HEK293 (cell line): ENCODE measurements at regions not wholly inside any gene's neighbourhood (a gene's known extent, or its start where the extent isn't known, plus 50 kb on each side); places are given as distances from the start of the nearest gene placed in this dataset.

Experiments used
- CTCF ChIA-PET: fragments of 350-600 bp; formaldehyde crosslinking; extraction: SDS; loops from one replicate; lab custom pipeline; 2021; ENCODE audit warnings: antibody characterized with exemption; lab: Yijun Ruan, JAX
- POLR2A ChIA-PET: fragments of 300-600 bp; formaldehyde crosslinking; extraction: SDS; loops from one replicate; lab custom pipeline; 2020; ENCODE audit warnings: antibody characterized with exemption, inconsistent platforms; lab: Yijun Ruan, JAX
- H3K27ac ChIP-seq: fragments of 200-500 bp; sonication (Bioruptor generic); 2 replicates; pipeline ENCODE4 v1.5.1; 2014; ENCODE audit warnings: low read depth, low read length, control low read depth, inconsistent platforms; ENCODE audit errors: extremely low read depth
- H3K36me3 ChIP-seq, 2 experiments: fragments of 200-500 bp in 1 of 2; sonication (Bioruptor generic) in 1 of 2; 1 replicate in 1 of 2; 2 replicates in 1 of 2; pipeline ENCODE4 v1.5.1; 2014 to 2017; ENCODE audit warnings: inconsistent platforms in 2 of 2, low read length in 2 of 2; ENCODE audit not compliant: control insufficient read depth in 2 of 2, insufficient read depth in 1 of 2
- H3K4me1 ChIP-seq: fragments of 200-500 bp; sonication (Bioruptor generic); 2 replicates; pipeline ENCODE4 v1.5.1; 2014; ENCODE audit warnings: mild to moderate bottlenecking, low read length, inconsistent platforms; ENCODE audit not compliant: control insufficient read depth, insufficient read depth
- H3K4me3 ChIP-seq: 2 replicates; pipeline ENCODE4 v1.5.1; 2011; ENCODE audit warnings: low read depth, mild to moderate bottlenecking, control low read depth, low read length, moderate library complexity
- H3K9me3 ChIP-seq: fragments of 200-500 bp; sonication (Bioruptor generic); 2 replicates; pipeline ENCODE4 v1.5.1; 2014; ENCODE audit warnings: low read depth, low read length, inconsistent platforms; ENCODE audit not compliant: control insufficient read depth, insufficient read depth
- EGR2 ChIP-seq: fragments of 450-650 bp; formaldehyde crosslinking; IDR thresholded peaks from 2 replicates; pipeline ENCODE4 v1.5.1; 2016; ENCODE audit warnings: low read depth, missing biosample characterization, missing genetic modification characterization
- HOXA7 ChIP-seq: sonication (generic); formaldehyde crosslinking; IDR thresholded peaks from 2 replicates; pipeline ENCODE4 v1.8.1; 2022; ENCODE audit warnings: missing genetic modification reagents, borderline replicate concordance
- YY2 ChIP-seq: fragments of 450-650 bp; formaldehyde crosslinking; IDR thresholded peaks from 2 replicates; pipeline ENCODE4 v1.5.1; 2016; ENCODE audit warnings: missing biosample characterization, missing genetic modification characterization
- ZBTB48 ChIP-seq: fragments of 450-650 bp; formaldehyde crosslinking; IDR thresholded peaks from 2 replicates; pipeline ENCODE4 v1.5.1; 2016; ENCODE audit warnings: missing biosample characterization, missing genetic modification characterization
- ZFHX2 ChIP-seq: fragments of 450-650 bp; formaldehyde crosslinking; conservative IDR thresholded peaks from 2 replicates; pipeline ENCODE4 v1.5.1; 2016; ENCODE audit warnings: missing biosample characterization, missing genetic modification characterization
- ZNF114 ChIP-seq: fragments of 450-650 bp; formaldehyde crosslinking; IDR thresholded peaks from 2 replicates; pipeline ENCODE4 v1.5.0; 2017; ENCODE audit warnings: missing biosample characterization, missing genetic modification characterization
- ZNF157 ChIP-seq: fragments of 450-650 bp; formaldehyde crosslinking; IDR thresholded peaks from 2 replicates; pipeline ENCODE4 v1.5.1; 2016; ENCODE audit warnings: missing biosample characterization, missing genetic modification characterization
- ZNF202 ChIP-seq: fragments of 450-650 bp; formaldehyde crosslinking; IDR thresholded peaks from 2 replicates; pipeline ENCODE4 v1.5.1; 2016; ENCODE audit warnings: missing biosample characterization, missing genetic modification characterization, borderline replicate concordance
- ZNF223 ChIP-seq: fragments of 450-650 bp; formaldehyde crosslinking; IDR thresholded peaks from 2 replicates; pipeline ENCODE4 v1.5.1; 2016; ENCODE audit warnings: missing biosample characterization, missing genetic modification characterization
- ZNF23 ChIP-seq: fragments of 450-650 bp; formaldehyde crosslinking; IDR thresholded peaks from 2 replicates; pipeline ENCODE4 v1.5.1; 2016; ENCODE audit warnings: missing biosample characterization, missing genetic modification characterization, borderline replicate concordance
- ZNF266 ChIP-seq: fragments of 450-650 bp; formaldehyde crosslinking; IDR thresholded peaks from 2 replicates; pipeline ENCODE4 v1.5.1; 2016; ENCODE audit warnings: missing biosample characterization, missing genetic modification characterization, low read depth
- ZNF335 ChIP-seq: fragments of 450-650 bp; formaldehyde crosslinking; conservative IDR thresholded peaks from 2 replicates; pipeline ENCODE4 v1.5.1; 2016; ENCODE audit warnings: missing biosample characterization, missing genetic modification characterization
- ZNF341 ChIP-seq: fragments of 450-650 bp; formaldehyde crosslinking; IDR thresholded peaks from 2 replicates; pipeline ENCODE4; 2016; ENCODE audit warnings: low read depth, missing biosample characterization, missing genetic modification characterization
- ZNF366 ChIP-seq: fragments of 450-650 bp; formaldehyde crosslinking; conservative IDR thresholded peaks from 2 replicates; pipeline ENCODE4 v1.5.1; 2016; ENCODE audit warnings: missing biosample characterization, missing genetic modification characterization
- ZNF391 ChIP-seq: fragments of 450-650 bp; formaldehyde crosslinking; IDR thresholded peaks from 2 replicates; pipeline ENCODE4 v1.5.1; 2016; ENCODE audit warnings: low read depth, missing biosample characterization, missing genetic modification characterization, borderline replicate concordance
- ZNF423 ChIP-seq: fragments of 450-650 bp; formaldehyde crosslinking; IDR thresholded peaks from 2 replicates; pipeline ENCODE4 v1.5.1; 2016; ENCODE audit warnings: missing biosample characterization, missing genetic modification characterization
- ZNF548 ChIP-seq: fragments of 450-650 bp; formaldehyde crosslinking; IDR thresholded peaks from 2 replicates; pipeline ENCODE4 v1.5.1; 2016; ENCODE audit warnings: missing biosample characterization, missing genetic modification characterization
- ZNF561 ChIP-seq: fragments of 450-650 bp; IDR thresholded peaks from 2 replicates; pipeline ENCODE4 v1.5.1; 2018; ENCODE audit warnings: missing biosample characterization, missing genetic modification characterization, borderline replicate concordance
- ZNF777 ChIP-seq: fragments of 450-650 bp; formaldehyde crosslinking; IDR thresholded peaks from 2 replicates; pipeline ENCODE4 v1.5.1; 2017; ENCODE audit warnings: missing biosample characterization, missing genetic modification characterization, borderline replicate concordance
- TF ChIP-seq, protein P1 (sequence below): fragments of 450-650 bp; formaldehyde crosslinking; IDR thresholded peaks from 2 replicates; pipeline ENCODE4 v1.5.1; 2017; ENCODE audit warnings: missing biosample characterization, missing genetic modification characterization
- TF ChIP-seq, protein P2 (sequence below): fragments of 450-650 bp; formaldehyde crosslinking; IDR thresholded peaks from 2 replicates; pipeline ENCODE4 v1.5.1; 2017; ENCODE audit warnings: missing biosample characterization, missing genetic modification characterization
- TF ChIP-seq, protein P3 (sequence below): fragments of 450-650 bp; formaldehyde crosslinking; IDR thresholded peaks from 2 replicates; pipeline ENCODE4 v1.5.1; 2016; ENCODE audit warnings: missing biosample characterization, missing genetic modification characterization
- TF ChIP-seq, protein P4 (sequence below): fragments of 450-650 bp; formaldehyde crosslinking; IDR thresholded peaks from 2 replicates; pipeline ENCODE4 v1.5.1; 2017; ENCODE audit warnings: missing biosample characterization, missing genetic modification characterization
- TF ChIP-seq, protein P5 (sequence below): sonication (generic); formaldehyde crosslinking; IDR thresholded peaks from 2 replicates; pipeline ENCODE4 v1.8.1; 2022; ENCODE audit warnings: mild to moderate bottlenecking, moderate library complexity, missing genetic modification reagents

DNA sequence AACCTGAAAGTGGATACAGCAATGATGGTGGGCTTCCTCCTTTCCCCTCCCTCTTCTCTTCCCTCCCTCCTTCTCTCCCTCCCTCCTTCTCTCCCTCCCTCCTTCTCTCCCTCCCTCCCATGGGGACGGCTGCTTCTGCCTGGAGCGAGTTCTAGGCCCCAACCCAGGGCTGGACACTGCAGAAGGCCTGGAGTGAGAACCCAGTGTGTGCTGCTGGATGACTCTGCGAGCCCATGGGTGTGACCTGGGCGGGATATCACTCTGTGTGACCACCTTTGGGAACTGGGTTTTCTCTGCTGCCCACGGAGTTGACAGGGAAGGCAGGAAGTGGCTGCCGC lies 242.6 kb upstream of the GSE1 start:
- TF ChIP-seq ZNF366 (tag by site-specific recombination) (0 out of 2 replicates have a peak, but pooled peaks have one; percentile 14), ZNF223 (tag by site-specific recombination) (no peak)
- Histone ChIP-seq H3K4me3 (no peak overlapping the region), H3K27ac (no peak overlapping the region), H3K4me1 (no peaks in the 10 kb centered on the region), H3K36me3 (no peaks in the 10 kb centered on the region), H3K9me3 (no peaks in the 10 kb centered on the region)
- ChIA-PET POLR2A (no interaction called here), CTCF (interaction anchor here (0.6 to 3.1 kb wide), 4 partner anchors 9 to 343 kb away, joined by 3 to 17 read pairs (median 4); partner anchors contain the start of gene KIAA0513)

DNA sequence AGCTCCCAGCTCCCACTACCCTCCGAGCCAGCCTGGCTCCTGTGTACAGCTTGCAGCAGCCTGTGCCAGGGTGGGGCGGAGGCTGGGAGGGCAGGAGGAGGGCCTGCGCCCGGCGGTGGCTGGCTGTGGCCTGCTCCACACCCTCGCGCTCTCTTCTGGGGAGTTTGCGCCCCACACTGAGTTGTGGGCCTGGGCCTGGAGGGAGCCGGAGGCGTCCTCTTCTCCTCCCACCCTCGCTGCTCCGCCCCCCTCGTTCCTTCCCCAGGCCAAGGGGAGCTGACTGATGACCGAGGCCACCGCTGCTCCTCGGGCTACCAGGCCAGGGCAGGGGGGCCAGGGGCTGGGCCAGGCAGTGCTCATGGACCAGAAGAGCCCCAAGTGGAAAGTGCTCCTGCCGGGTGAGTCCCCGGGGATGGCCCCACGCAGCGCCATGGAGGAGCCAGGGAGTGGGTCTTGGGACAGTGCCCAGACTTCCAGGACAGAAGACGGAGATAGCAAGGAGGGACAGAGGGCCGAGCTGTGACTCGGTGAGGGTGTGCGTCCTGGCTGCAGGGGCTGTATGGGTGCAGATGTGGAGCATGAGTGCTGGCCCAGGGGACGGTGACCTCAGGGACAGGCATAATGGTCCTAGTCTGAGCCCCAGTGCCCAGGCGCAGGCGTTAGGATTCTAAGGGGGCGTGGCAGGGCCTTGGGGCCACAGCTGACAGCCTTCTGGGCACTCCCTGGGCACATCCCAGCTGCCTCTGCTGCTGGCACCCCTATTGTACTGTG lies 242.1 kb upstream of the GSE1 start:
- no peaks in the 10 kb centered on the region for H3K9me3 ChIP-seq
- CTCF ChIA-PET: interaction anchor here (0.6 to 1.5 kb wide), 2 partner anchors 30 to 74 kb away, joined by 3 to 5 read pairs; no protein-coding TSS in a partner anchor
- H3K4me1 ChIP-seq: no peaks in the 10 kb centered on the region
- H3K36me3 ChIP-seq: no peaks in the 10 kb centered on the region
- H3K4me3 ChIP-seq: no peak overlapping the region
- peak; percentile 75; the same call in 1 of the 2 replicates for TF ChIP-seq EGR2 (tag by site-specific recombination)
- no peak for TF ChIP-seq ZNF23
- TF ChIP-seq ZBTB48 (tag by site-specific recombination): no peak
- TF ChIP-seq, protein P1, sequence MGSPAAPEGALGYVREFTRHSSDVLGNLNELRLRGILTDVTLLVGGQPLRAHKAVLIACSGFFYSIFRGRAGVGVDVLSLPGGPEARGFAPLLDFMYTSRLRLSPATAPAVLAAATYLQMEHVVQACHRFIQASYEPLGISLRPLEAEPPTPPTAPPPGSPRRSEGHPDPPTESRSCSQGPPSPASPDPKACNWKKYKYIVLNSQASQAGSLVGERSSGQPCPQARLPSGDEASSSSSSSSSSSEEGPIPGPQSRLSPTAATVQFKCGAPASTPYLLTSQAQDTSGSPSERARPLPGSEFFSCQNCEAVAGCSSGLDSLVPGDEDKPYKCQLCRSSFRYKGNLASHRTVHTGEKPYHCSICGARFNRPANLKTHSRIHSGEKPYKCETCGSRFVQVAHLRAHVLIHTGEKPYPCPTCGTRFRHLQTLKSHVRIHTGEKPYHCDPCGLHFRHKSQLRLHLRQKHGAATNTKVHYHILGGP: no peak
- no peak for TF ChIP-seq ZNF266 (tag by site-specific recombination)
- peak; percentile 72 for TF ChIP-seq ZFHX2 (tag by site-specific recombination)
- TF ChIP-seq ZNF341: no peak
- no peak for TF ChIP-seq ZNF202 (tag by site-specific recombination)
- no peak for TF ChIP-seq HOXA7 (CRISPR knock-in tag)
- POLR2A ChIA-PET: no interaction called here
- no peak overlapping the region for H3K27ac ChIP-seq

DNA sequence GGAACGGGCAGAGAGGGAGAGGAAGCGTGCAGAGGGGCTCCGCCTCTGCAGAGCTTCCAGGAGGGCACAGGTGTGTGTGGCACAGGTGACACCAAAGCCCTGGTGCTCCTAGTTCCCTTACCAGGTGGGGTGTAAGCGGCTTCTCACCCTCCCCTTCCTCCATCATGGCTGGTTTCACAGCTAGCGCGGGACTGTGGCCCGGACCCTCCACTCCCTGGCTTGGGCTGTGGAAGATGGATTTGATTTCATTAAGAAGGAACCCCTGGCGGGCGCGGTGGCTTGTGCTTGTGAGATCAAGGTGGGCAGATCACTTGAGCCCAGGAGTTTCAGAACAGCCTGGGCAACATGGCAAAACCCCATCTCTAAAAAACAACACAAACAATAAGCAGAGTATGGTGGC lies 241.2 kb upstream of the GSE1 start:
- H3K9me3 ChIP-seq: no peaks in the 10 kb centered on the region
- no peaks in the 10 kb centered on the region for H3K4me1 ChIP-seq
- CTCF ChIA-PET: interaction anchor here (0.6 to 1.5 kb wide), 6 partner anchors 21 to 181 kb away, joined by 3 to 5 read pairs (median 4); no protein-coding TSS in a partner anchor
- no peak overlapping the region for H3K27ac ChIP-seq
- POLR2A ChIA-PET: no interaction called here
- no peaks in the 10 kb centered on the region for H3K36me3 ChIP-seq
- TF ChIP-seq, protein P2, sequence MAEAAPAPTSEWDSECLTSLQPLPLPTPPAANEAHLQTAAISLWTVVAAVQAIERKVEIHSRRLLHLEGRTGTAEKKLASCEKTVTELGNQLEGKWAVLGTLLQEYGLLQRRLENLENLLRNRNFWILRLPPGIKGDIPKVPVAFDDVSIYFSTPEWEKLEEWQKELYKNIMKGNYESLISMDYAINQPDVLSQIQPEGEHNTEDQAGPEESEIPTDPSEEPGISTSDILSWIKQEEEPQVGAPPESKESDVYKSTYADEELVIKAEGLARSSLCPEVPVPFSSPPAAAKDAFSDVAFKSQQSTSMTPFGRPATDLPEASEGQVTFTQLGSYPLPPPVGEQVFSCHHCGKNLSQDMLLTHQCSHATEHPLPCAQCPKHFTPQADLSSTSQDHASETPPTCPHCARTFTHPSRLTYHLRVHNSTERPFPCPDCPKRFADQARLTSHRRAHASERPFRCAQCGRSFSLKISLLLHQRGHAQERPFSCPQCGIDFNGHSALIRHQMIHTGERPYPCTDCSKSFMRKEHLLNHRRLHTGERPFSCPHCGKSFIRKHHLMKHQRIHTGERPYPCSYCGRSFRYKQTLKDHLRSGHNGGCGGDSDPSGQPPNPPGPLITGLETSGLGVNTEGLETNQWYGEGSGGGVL (tag by site-specific recombination): no peak
- TF ChIP-seq ZNF548 (tag by site-specific recombination): no peak
- TF ChIP-seq, protein P3, sequence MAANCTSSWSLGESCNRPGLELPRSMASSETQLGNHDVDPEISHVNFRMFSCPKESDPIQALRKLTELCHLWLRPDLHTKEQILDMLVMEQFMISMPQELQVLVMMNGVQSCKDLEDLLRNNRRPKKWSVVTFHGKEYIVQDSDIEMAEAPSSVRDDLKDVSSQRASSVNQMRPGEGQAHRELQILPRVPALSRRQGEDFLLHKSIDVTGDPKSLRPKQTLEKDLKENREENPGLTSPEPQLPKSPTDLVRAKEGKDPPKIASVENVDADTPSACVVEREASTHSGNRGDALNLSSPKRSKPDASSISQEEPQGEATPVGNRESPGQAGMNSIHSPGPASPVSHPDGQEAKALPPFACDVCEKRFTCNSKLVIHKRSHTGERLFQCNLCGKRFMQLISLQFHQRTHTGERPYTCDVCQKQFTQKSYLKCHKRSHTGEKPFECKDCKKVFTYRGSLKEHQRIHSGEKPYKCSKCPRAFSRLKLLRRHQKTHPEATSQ (tag by site-specific recombination): no peak
- TF ChIP-seq ZNF114: no peak
- TF ChIP-seq ZNF223 (tag by site-specific recombination): no peak
- TF ChIP-seq, protein P4, sequence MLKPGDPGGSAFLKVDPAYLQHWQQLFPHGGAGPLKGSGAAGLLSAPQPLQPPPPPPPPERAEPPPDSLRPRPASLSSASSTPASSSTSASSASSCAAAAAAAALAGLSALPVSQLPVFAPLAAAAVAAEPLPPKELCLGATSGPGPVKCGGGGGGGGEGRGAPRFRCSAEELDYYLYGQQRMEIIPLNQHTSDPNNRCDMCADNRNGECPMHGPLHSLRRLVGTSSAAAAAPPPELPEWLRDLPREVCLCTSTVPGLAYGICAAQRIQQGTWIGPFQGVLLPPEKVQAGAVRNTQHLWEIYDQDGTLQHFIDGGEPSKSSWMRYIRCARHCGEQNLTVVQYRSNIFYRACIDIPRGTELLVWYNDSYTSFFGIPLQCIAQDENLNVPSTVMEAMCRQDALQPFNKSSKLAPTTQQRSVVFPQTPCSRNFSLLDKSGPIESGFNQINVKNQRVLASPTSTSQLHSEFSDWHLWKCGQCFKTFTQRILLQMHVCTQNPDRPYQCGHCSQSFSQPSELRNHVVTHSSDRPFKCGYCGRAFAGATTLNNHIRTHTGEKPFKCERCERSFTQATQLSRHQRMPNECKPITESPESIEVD (tag by site-specific recombination): no peak
- TF ChIP-seq, protein P5, sequence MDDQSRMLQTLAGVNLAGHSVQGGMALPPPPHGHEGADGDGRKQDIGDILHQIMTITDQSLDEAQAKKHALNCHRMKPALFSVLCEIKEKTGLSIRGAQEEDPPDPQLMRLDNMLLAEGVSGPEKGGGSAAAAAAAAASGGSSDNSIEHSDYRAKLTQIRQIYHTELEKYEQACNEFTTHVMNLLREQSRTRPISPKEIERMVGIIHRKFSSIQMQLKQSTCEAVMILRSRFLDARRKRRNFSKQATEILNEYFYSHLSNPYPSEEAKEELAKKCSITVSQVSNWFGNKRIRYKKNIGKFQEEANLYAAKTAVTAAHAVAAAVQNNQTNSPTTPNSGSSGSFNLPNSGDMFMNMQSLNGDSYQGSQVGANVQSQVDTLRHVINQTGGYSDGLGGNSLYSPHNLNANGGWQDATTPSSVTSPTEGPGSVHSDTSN (CRISPR knock-in tag): no peak
- no peak for TF ChIP-seq ZNF391 (tag by site-specific recombination)
- no peak for TF ChIP-seq YY2
- no peak for TF ChIP-seq ZNF335 (tag by site-specific recombination)
- no peak for TF ChIP-seq ZNF341
- no peak for TF ChIP-seq ZNF777 (tag by site-specific recombination)
- no peak for TF ChIP-seq ZNF423 (tag by site-specific recombination)
- TF ChIP-seq ZNF561 (tag by site-specific recombination): no peak
- TF ChIP-seq ZNF157 (tag by site-specific recombination): no peak
- no peak overlapping the region for H3K4me3 ChIP-seq
